Endothelial cell of umbilical vein (primary cell): ENCODE measurements at regions not wholly inside any gene's neighbourhood (a gene's known extent, or its start where the extent isn't known, plus 50 kb on each side); places are given as distances from the start of the nearest gene placed in this dataset.

ENCODE experiments used
- BruUV-seq: library from RNA; stranded (reverse); fragments of 400-500 nt; replicated peaks from 2 replicates; lab custom pipeline; 2021; lab: Mats Ljungman, UMichigan
- CTCF ChIA-PET: fragments of 300-600, 350-600 bp; sonication (Branson Sonifier 250); formaldehyde crosslinking; loops from one replicate; lab custom pipeline; 2021; ENCODE audit warnings: antibody characterized with exemption, inconsistent platforms; lab: Charles Lee
- POLR2A ChIA-PET: fragments of 300-600, 350-600 bp; sonication (Branson Sonifier 250); formaldehyde crosslinking; loops from one replicate; lab custom pipeline; 2021; ENCODE audit warnings: antibody characterized with exemption, inconsistent platforms; lab: Charles Lee
- DNase-seq: peaks from one replicate; pipeline ENCODE4 v3.0.0-alpha.2; 2011; ENCODE audit warnings: low read depth, low spot score
- FAIRE-seq: peaks from 2 replicates; lab custom pipeline; 2011; peaks lifted over from hg19 to GRCh38; lab: Jason Lieb, UNC
- H2AFZ ChIP-seq: 2 replicates; pipeline ENCODE4 v1.6.0; 2012; ENCODE audit warnings: low read depth, low read length, control low read depth, inconsistent platforms
- H3K27ac ChIP-seq: 2 replicates; pipeline ENCODE4 v1.5.1; 2011; ENCODE audit warnings: low read depth, mild to moderate bottlenecking, control low read depth, low read length, moderate library complexity; ENCODE audit not compliant: insufficient read depth
- H3K27me3 ChIP-seq, 2 experiments: 2 replicates each; pipeline versions ENCODE4 v1.6.0 to v1.6.1; 2011; ENCODE audit warnings: low read length in 2 of 2, mixed read lengths in 1 of 2; ENCODE audit not compliant: control insufficient read depth in 2 of 2, insufficient read depth in 2 of 2
- H3K36me3 ChIP-seq, 2 experiments: 2 replicates in 1 of 2; 3 replicates in 1 of 2; pipeline ENCODE4 v1.5.1; 2011; ENCODE audit warnings: low read length in 2 of 2, mild to moderate bottlenecking in 1 of 2, moderate library complexity in 1 of 2; ENCODE audit not compliant: control insufficient read depth in 2 of 2, insufficient read depth in 2 of 2; ENCODE audit errors: extremely low read depth in 1 of 2
- H3K4me1 ChIP-seq: 3 replicates; pipeline ENCODE4 v1.5.1; 2011; ENCODE audit warnings: mild to moderate bottlenecking, low read length; ENCODE audit not compliant: control insufficient read depth, insufficient read depth; ENCODE audit errors: extremely low read depth
- H3K4me2 ChIP-seq: 2 replicates; pipeline ENCODE4 v1.6.1; 2011; ENCODE audit warnings: low read length, control low read depth, mixed read lengths; ENCODE audit not compliant: insufficient read depth
- H3K4me3 ChIP-seq, 3 experiments: fragments of 200-600 bp in 1 of 3; sonication (generic), shearing (Covaris generic) in 1 of 3; replicated peaks in 1 of 3; 2 replicates each; pipeline ENCODE4 v1.5.1; 2011 to 2016; ENCODE audit warnings: control low read depth in 3 of 3, low read length in 3 of 3, mild to moderate bottlenecking in 2 of 3, inconsistent platforms in 1 of 3, low read depth in 1 of 3, moderate library complexity in 1 of 3; ENCODE audit not compliant: insufficient read depth in 1 of 3
- H3K79me2 ChIP-seq: 2 replicates; pipeline ENCODE4 v1.6.0; 2012; ENCODE audit warnings: low read length, inconsistent platforms; ENCODE audit not compliant: control insufficient read depth, insufficient read depth
- H3K9ac ChIP-seq: replicated peaks from 2 replicates; pipeline ENCODE3; 2011; ENCODE audit warnings: low read length, control low read depth; ENCODE audit not compliant: insufficient read depth; ENCODE audit errors: extremely low read depth
- H3K9me1 ChIP-seq: replicated peaks from 3 replicates; pipeline ENCODE4 v1.6.0; 2011; ENCODE audit warnings: mild to moderate bottlenecking, low read length; ENCODE audit not compliant: control insufficient read depth, insufficient read depth; ENCODE audit errors: extremely low read depth
- H3K9me3 ChIP-seq: replicated peaks from 2 replicates; pipeline ENCODE4 v1.5.1; 2012; ENCODE audit warnings: low read length, inconsistent platforms; ENCODE audit not compliant: control insufficient read depth, insufficient read depth
- H4K20me1 ChIP-seq: replicated peaks from 2 replicates; pipeline ENCODE3; 2011; ENCODE audit warnings: mild to moderate bottlenecking, low read length; ENCODE audit not compliant: control insufficient read depth, insufficient read depth; ENCODE audit errors: extremely low read depth
- EZH2 ChIP-seq: IDR thresholded peaks from 2 replicates; pipeline ENCODE4 v1.6.1; 2012; ENCODE audit warnings: borderline replicate concordance, low read depth, mild to moderate bottlenecking, moderate library complexity, low read length, inconsistent platforms; ENCODE audit not compliant: severe bottlenecking
- FOS ChIP-seq: IDR thresholded peaks from 2 replicates; pipeline ENCODE4 v1.6.1; 2011; ENCODE audit warnings: mild to moderate bottlenecking, low read length, moderate library complexity, borderline replicate concordance; ENCODE audit not compliant: insufficient read depth
- GATA2 ChIP-seq: IDR thresholded peaks from 2 replicates; pipeline ENCODE4 v1.7.0; 2011; ENCODE audit warnings: low read depth, mild to moderate bottlenecking, moderate library complexity, mixed read lengths, low read length; ENCODE audit not compliant: insufficient read length, insufficient read depth
- JUN ChIP-seq: IDR thresholded peaks from 2 replicates; pipeline ENCODE4 v1.6.1; 2011; ENCODE audit warnings: borderline replicate concordance, low read depth; ENCODE audit not compliant: insufficient read length, insufficient read depth
- MAX ChIP-seq: IDR thresholded peaks from 2 replicates; pipeline ENCODE4 v1.6.1; 2011; ENCODE audit not compliant: insufficient read depth, insufficient read length
- MYC ChIP-seq: IDR thresholded peaks from one replicate; pipeline ENCODE4 v1.6.1; 2011; ENCODE audit warnings: mild to moderate bottlenecking, low read depth, low read length
- POLR2A ChIP-seq: IDR thresholded peaks from 2 replicates; pipeline ENCODE4 v1.6.1; 2012; ENCODE audit warnings: low read depth, mild to moderate bottlenecking, control low read depth, low read length
- POLR2AphosphoS5 ChIP-seq: IDR thresholded peaks from 2 replicates; pipeline ENCODE4 v1.6.1; 2012; ENCODE audit warnings: low read depth, mild to moderate bottlenecking, control low read depth, low read length, moderate library complexity; ENCODE audit not compliant: insufficient read depth
- dilution Hi-C: fragments of 300-500 bp; cut with MboI; formaldehyde crosslinking; loops from one replicate; pipeline ENCODE4 v1.15.0; 2019; ENCODE audit warnings: low sequenced_read_pairs; ENCODE audit not compliant: extremely low pct_ligation_motif_present
- intact Hi-C: fragments of 100-400 bp; cut with micrococcal nuclease; formaldehyde crosslinking; loops from one replicate; pipeline ENCODE4 v1.10.0; 2022
- TF ChIP-seq, protein P1 (sequence below), 2 donors: IDR thresholded peaks; 1 replicate in 1 of 2; 2 replicates in 1 of 2; pipeline ENCODE4 v1.5.1; 2011; ENCODE audit warnings: low read length in 2 of 2, mild to moderate bottlenecking in 2 of 2, moderate library complexity in 2 of 2, control low read depth in 1 of 2, inconsistent platforms in 1 of 2, low read depth in 1 of 2; ENCODE audit not compliant: insufficient read depth in 1 of 2; ENCODE audit errors: extremely low read depth in 1 of 2

GRCh38 chr21:15164273-15164672 is 99.5 kb upstream of the NRIP1 start:
- Histone ChIP-seq H4K20me1 (no peaks in the 10 kb centered on the region), H3K9me3 (no peaks in the 10 kb centered on the region), H3K27ac (no peak overlapping the region), H3K4me2 (no peak overlapping the region), H3K9ac (no peak overlapping the region), H3K4me3 (no peak overlapping the region), H3K27me3 (no peaks in the 10 kb centered on the region), H3K79me2 (no peaks in the 10 kb centered on the region), H2AFZ (no peak overlapping the region), H3K4me1 (no peaks in the 10 kb centered on the region), H3K9me1 (no peaks in the 10 kb centered on the region), H3K36me3 (no peaks in the 10 kb centered on the region)
- TF ChIP-seq MYC (no peak), MAX (no peak), FOS (no peak), EZH2 (no peak), POLR2A (no peak), POLR2AphosphoS5 (no peak), JUN (no peak), GATA2 (no peak)
- TF ChIP-seq, protein P1, sequence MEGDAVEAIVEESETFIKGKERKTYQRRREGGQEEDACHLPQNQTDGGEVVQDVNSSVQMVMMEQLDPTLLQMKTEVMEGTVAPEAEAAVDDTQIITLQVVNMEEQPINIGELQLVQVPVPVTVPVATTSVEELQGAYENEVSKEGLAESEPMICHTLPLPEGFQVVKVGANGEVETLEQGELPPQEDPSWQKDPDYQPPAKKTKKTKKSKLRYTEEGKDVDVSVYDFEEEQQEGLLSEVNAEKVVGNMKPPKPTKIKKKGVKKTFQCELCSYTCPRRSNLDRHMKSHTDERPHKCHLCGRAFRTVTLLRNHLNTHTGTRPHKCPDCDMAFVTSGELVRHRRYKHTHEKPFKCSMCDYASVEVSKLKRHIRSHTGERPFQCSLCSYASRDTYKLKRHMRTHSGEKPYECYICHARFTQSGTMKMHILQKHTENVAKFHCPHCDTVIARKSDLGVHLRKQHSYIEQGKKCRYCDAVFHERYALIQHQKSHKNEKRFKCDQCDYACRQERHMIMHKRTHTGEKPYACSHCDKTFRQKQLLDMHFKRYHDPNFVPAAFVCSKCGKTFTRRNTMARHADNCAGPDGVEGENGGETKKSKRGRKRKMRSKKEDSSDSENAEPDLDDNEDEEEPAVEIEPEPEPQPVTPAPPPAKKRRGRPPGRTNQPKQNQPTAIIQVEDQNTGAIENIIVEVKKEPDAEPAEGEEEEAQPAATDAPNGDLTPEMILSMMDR (IDR thresholded peaks at IDR 0.05; ENCODE audit: extremely low read depth in 1 of 2, insufficient read depth in 1 of 2, low read depth in 1 of 2, low read length in 2 of 2): no peak
- intact Hi-C loops: no loop called here
- DNase-seq (no peak), FAIRE-seq (no peak)
- POLR2A ChIA-PET: no interaction called here
- no TSS peak for BruUV-seq
- CTCF ChIA-PET: no interaction called here
- dilution Hi-C loops: no loop called here
